Gastroesophageal sphincter (tissue), 3 donors: ENCODE measurements at regions not wholly inside any gene's neighbourhood (a gene's known extent, or its start where the extent isn't known, plus 50 kb on each side); places are given as distances from the start of the nearest gene placed in this dataset.

Experiments used
- CTCF ChIP-seq, 4 experiments: fragments of 200-600 bp in 2 of 4; fragments of 450-650 bp in 2 of 4; sonication (generic) in 1 of 4; IDR thresholded peaks; one replicate each; pipeline ENCODE4 v1.5.1; 2017 to 2019; ENCODE audit warnings: antibody characterized with exemption in 4 of 4, mild to moderate bottlenecking in 2 of 4, moderate library complexity in 2 of 4
- EP300 ChIP-seq: sonication (generic); formaldehyde crosslinking; IDR thresholded peaks from one replicate; pipeline ENCODE4 v1.6.1; 2017; ENCODE audit warnings: antibody characterized with exemption, mild to moderate bottlenecking
- POLR2AphosphoS5 ChIP-seq: sonication (generic); formaldehyde crosslinking; IDR thresholded peaks from one replicate; pipeline ENCODE4 v1.6.1; 2017; ENCODE audit warnings: antibody characterized with exemption

- TF ChIP-seq CTCF (IDR thresholded peaks at IDR 0.05) (peak; percentile 46 to 65 (median 49)), POLR2AphosphoS5 (no peak), EP300 (no peak)
Measured at GRCh38 chr3:178436773-178437172, 99.5 kb upstream of the KCNMB2 start.
